BJ (cell line): ENCODE measurements at regions not wholly inside any gene's neighbourhood (a gene's known extent, or its start where the extent isn't known, plus 50 kb on each side); places are given as distances from the start of the nearest gene placed in this dataset.

Source experiments
- CTCF ChIA-PET: fragments of 350-600 bp; formaldehyde crosslinking; extraction: SDS; loops from one replicate; lab custom pipeline; 2021; ENCODE audit warnings: antibody characterized with exemption, inconsistent platforms; lab: Yijun Ruan, JAX
- POLR2A ChIA-PET: fragments of 300-600 bp; sonication (Branson Sonifier 250); formaldehyde crosslinking; extraction: SDS; loops from one replicate; lab custom pipeline; 2021; ENCODE audit warnings: antibody characterized with exemption; lab: Charles Lee
- DNase-seq: peaks from one replicate; pipeline ENCODE4 v3.0.0-alpha.2; 2011; ENCODE audit warnings: low read depth
- H3K27me3 ChIP-seq: 2 replicates; pipeline ENCODE4 v1.6.0; 2011; ENCODE audit warnings: low read length; ENCODE audit not compliant: control insufficient read depth, insufficient read depth
- H3K36me3 ChIP-seq: 2 replicates; pipeline ENCODE4 v1.5.1; 2011; ENCODE audit warnings: low read length; ENCODE audit not compliant: control insufficient read depth, insufficient read depth
- H3K4me3 ChIP-seq: 2 replicates; pipeline ENCODE4 v1.5.1; 2011; ENCODE audit warnings: low read depth, mild to moderate bottlenecking, control low read depth, low read length
- CTCF ChIP-seq: IDR thresholded peaks from 2 replicates; pipeline ENCODE4 v1.5.1; 2011; ENCODE audit warnings: low read depth, mild to moderate bottlenecking, control low read depth, inconsistent platforms, low read length, moderate library complexity; ENCODE audit not compliant: insufficient read depth

GRCh38 chrX:42565739-42566138, 212.2 kb downstream of the PPP1R2C start:
- H3K36me3 ChIP-seq, result no peaks in the 10 kb centered on the region
- ChIA-PET CTCF (no interaction called here), POLR2A (no interaction called here)
- no peak overlapping the region for H3K4me3 ChIP-seq
- DNase-seq, result no peak
- no peaks in the 10 kb centered on the region for H3K27me3 ChIP-seq
- no peak for TF ChIP-seq CTCF

GRCh38 chrX:42546800-42547199, 231.2 kb downstream of the PPP1R2C start:
- ChIA-PET POLR2A (no interaction called here), CTCF (no interaction called here)
- Histone ChIP-seq H3K27me3 (no peaks in the 10 kb centered on the region), H3K4me3 (no peak overlapping the region), H3K36me3 (no peaks in the 10 kb centered on the region)
- DNase-seq, result no peak
- TF ChIP-seq CTCF, result no peak

GRCh38 chrX:42544883-42545282, 233.1 kb downstream of the PPP1R2C start:
- POLR2A ChIA-PET, result no interaction called here

GRCh38 chrX:42541554-42541953, 236.4 kb downstream of the PPP1R2C start:
- CTCF ChIA-PET, result no interaction called here
- no peak for TF ChIP-seq CTCF

More at GRCh38 chrX:42544883-42545282, 233.1 kb downstream of the PPP1R2C start:
- CTCF ChIA-PET, result no interaction called here
- Histone ChIP-seq H3K4me3 (no peak overlapping the region), H3K27me3 (no peaks in the 10 kb centered on the region), H3K36me3 (no peaks in the 10 kb centered on the region)
- no peak for DNase-seq
- no peak for TF ChIP-seq CTCF

GRCh38 chrX:42540146-42540545, 237.8 kb downstream of the PPP1R2C start:
- POLR2A ChIA-PET, result no interaction called here
- Histone ChIP-seq H3K4me3 (no peak overlapping the region), H3K27me3 (no peaks in the 10 kb centered on the region), H3K36me3 (no peaks in the 10 kb centered on the region)
- CTCF ChIA-PET, result no interaction called here
- no peak for DNase-seq
- no peak for TF ChIP-seq CTCF

More at GRCh38 chrX:42541554-42541953, 236.4 kb downstream of the PPP1R2C start:
- H3K27me3 ChIP-seq, result no peaks in the 10 kb centered on the region
- H3K36me3 ChIP-seq, result no peaks in the 10 kb centered on the region
- POLR2A ChIA-PET, result no interaction called here
- DNase-seq, result no peak
- H3K4me3 ChIP-seq, result no peak overlapping the region
